DMS153 treated with DMSO at 0.1 percent for 48 hours (cell line): ENCODE measurements at regions not wholly inside any gene's neighbourhood (a gene's known extent, or its start where the extent isn't known, plus 50 kb on each side); places are given as distances from the start of the nearest gene placed in this dataset.
"Not testable (repeated sequence)": the region's sequence is repeated elsewhere in the genome, so short reads cannot be mapped to it uniquely, and the experiment has no call there.

Experiments
- DNase-seq: peaks from one replicate; lab custom pipeline; 2025; ENCODE audit not compliant: unreplicated experiment; lab: John Stamatoyannopoulos, UW

GRCh38 chr1:201719812-201720521, 109.0 kb upstream of the IPO9 start:
- peak; percentile 46 for DNase-seq

DNA sequence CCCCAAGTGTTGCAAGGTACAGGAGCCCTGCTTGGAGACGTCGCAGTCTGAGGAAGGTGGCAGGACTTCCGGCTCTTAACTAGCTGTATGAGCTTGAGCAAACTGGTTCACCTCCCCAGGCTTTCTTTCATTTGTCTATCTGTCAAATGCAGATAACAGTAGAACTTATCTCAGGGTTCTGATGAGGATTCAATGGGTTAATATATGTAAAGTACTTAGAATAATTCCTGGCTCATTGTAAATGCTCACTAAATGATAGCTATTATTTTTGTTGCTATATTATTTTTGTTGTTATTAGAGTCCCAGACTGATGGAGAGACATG, 108.5 kb upstream of the IPO9 start:
- DNase-seq, result no peak

DNA sequence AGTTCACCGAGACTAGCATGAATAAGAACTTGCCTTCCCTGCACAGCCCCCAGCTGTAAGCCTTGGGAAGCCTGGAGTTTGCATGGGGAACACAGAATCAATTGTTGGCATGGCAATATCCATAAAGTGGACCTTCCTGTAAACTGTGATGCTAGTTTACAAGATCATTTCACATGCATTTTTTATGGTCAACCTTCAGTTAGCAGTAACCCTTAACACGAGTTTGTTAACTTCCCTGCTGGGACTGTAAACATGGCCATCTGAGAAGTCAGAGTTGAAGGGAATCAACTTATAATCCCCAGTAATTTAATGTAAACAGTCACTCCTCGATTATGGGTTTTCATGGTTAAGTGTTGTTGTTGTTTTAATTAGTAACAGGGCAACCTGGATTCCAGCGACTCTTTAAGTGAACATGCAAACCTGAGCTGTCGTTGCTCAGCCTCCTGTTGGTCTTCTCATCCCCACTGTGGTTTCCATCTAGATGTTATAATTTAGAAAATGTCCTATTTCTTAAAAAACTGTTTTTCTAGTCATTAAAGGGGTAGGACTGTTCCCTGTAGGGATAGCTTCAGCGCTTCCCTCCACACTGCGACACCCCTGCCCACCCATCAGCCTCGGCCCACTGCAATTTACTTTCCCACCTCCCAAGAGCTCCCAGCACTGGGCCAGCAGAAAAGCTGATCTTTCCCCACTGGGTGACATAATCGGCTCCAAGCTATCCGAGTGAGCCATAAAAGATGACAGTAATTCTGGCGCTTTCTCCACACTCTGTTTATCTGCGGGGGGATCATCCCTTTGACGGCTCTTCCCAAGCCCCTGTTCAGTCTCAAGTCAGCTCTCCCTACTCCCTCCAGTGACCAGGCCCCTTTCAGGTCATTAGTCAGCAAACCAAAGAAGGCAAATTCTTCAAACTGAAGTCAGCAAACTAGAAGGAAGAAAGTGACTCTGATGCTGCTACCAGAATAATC, 107.6 kb upstream of the IPO9 start:
- no peak for DNase-seq

DNA sequence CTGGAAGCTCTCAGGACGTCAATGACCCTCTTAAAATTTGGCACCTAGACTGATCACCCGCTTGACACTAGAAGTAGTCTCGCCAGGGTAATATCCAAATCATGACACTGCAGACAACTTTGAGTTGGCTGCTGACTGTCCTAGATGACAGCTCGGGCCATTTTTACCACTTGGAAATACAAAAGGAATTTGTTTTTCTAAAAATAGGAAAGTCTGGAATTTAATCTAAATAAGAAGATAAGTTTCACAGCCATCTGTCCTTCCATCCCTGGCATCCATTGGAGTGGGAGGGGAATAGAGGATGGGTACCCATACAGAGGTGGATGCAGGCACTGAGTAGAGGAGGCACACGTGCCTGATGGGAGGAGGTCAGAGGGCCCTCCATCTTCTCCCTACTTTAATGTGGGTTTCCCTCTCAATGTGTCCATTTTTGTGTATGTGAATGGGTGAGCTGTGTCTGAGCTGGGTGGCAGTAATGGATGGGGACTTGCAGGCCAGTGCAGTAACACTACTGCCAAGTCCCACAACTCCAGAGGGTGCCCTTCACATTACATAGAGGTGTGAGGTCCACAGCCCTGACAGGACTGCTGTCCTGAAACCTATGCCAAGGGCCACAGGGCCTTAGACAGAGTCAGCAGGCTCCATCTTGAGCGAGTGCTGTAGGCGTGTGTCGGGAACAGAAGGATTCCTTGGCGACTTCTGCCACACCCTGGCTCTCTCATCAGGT, 104.8 kb upstream of the IPO9 start:
- DNase-seq, result no peak

- no peak for DNase-seq
These were observed 104.2 kb upstream of the IPO9 start for GRCh38 chr1:201724766-201725118.

DNA sequence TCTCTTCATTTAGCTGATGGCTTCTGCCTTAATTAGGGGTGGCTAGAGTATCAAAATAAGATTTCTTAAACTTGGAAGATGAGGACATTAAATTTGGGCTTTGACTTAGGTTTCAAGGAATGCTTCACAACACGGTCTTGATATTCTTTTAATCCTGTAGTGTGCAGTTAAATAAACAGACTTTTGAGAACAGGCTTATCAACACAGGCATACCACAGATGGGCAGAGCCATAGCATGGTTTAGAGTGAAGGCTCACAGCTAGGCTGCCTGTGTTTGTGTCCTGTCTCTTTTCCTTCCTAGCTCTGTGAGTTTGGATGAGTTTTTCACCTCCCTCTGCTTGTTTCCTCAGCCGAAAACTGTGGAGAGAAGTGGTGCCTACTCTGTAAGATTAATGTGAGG, 102.3 kb upstream of the IPO9 start:
- DNase-seq, result no peak

DNA sequence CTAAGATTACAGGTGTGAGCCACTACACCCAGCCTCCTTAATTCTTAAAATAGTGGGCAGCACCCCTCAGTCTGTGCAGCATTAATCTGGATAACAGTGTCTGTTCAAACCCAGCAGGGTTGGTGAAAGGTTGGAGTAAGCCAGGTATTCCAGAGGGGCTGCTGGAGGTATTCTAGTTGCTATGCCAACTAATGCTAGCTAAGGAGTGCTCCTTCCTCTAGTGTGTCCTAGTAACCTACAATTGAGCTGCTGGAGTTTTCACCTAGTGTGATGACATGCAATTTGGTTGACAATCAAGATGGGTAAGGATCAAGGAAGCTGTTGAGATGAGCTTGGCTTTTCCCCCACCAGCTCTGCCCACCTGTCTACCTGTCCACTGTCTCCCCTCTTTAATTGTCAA, 100.2 kb upstream of the IPO9 start:
- DNase-seq, result no peak

DNA sequence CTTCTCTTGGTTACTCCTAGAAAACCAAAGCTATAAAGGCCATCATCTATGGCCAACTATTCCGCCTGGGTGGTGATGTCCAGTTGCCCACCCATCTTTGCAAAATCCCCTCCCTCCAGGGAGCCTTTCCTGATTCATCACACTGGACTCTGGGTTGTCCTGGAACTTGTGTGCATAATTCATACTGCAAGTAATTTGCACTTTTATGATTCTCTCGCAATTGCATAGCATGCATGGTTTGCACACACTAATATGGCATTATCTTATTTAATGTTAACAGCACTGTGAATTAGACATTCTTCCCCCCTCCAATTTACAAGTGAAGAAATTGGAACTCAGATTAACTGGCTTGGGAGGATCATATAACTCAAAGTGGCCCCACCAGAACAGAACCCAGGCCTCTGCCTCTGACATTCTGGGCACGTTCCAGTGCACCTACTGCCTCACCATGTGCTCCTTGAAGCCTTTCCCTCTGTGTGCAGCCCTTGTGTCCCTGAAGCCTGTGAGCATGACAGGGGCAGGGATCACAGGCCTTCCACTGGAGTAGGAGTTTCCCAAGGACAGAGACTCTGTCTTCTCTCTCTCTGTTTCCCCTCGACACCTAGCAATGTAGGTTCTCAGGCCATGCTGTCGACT, 98.9 kb upstream of the IPO9 start:
- DNase-seq, result no peak

- DNase-seq, result no peak
These were observed 98.3 kb upstream of the IPO9 start for GRCh38 chr1:201730611-201731010.

GRCh38 chr1:201731142-201731541, 97.8 kb upstream of the IPO9 start:
- no peak for DNase-seq

- DNase-seq, result no peak
These were observed 97.4 kb upstream of the IPO9 start for GRCh38 chr1:201731592-201731991.

DNA sequence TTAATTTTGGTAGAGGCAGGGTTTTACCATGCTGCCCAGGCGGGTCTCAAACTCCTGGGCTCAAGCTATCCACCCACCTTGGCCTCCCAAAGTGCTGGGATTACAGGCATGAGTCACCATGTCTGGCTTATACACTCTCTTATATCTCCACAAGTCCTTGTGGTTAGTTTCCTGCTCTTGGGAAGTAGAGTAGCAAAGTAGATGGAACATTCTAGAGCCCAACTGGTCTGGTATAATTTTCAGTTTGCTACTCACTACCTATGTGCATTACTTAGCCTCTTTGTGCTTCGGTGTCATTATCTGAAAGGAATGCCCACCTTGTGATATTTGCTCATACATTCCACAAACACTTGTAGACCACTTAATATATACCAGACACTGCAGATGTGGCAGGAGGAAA, 96.6 kb upstream of the IPO9 start:
- DNase-seq, result no peak

DNA sequence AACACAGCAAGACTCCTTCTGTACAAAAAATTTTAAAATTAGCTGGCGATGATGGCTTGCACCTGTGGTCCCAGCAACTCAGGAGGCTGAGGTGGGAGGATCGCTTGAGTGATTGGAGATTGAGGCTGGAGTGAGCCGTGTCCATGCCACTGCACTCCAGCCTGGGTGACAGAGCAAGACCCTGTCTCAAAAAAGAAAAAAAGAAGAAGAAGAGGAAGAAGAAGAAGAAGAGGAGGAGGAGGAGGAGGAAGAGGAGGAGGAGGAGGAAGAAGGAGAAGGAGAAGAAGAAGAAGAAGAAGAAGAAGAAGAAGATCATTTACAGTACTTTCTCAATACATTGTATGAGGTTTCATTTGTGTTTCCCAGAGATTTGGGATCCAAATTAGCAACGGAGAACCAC, 94.7 kb upstream of the IPO9 start:
- DNase-seq, result not testable (repeated sequence)

- DNase-seq, result no peak
These were observed 94.2 kb upstream of the IPO9 start for GRCh38 chr1:201734786-201735185.

GRCh38 chr1:201736707-201737320, 92.1 kb upstream of the IPO9 start:
- no peak for DNase-seq

DNA sequence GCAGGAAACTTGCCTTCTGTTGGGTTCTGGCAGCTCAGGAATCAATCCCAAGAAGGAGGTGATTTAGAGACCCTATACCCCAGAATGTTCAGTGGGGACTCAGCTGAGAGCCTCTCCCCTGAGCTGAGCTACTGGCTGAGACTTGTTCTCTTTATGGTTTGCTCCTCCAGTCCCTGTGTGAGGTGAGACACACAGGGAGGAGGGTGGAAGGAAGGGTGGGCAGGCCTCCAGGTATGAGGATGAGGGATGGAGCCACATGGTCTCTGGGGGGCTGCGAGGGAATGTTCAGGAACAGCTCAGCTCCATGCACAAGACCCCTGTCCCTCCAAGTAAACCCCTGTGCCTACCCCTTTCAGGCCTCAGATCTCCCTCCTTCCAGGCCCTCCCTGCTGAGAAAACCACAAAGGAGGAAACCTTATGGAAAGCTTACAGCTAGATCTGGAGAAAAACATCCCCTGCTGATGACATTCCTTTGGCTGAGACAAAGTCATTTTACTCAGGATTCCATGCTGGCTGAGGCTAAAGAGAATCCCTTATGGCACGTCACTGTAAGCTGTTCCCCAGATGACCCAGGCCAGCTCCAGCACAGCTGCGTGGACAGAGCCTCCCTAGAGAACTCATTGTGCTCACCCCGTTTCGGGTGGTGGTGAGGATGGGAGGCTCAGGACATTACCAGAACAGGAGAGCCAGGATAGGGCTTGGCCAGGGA, 91.5 kb upstream of the IPO9 start:
- DNase-seq, result no peak

GRCh38 chr1:201739080-201739479, 89.9 kb upstream of the IPO9 start:
- no peak for DNase-seq

- peak; percentile 67 for DNase-seq
These were observed 89.4 kb upstream of the IPO9 start for GRCh38 chr1:201739492-201740085.

- DNase-seq, result no peak
These were observed 88.8 kb upstream of the IPO9 start for GRCh38 chr1:201740086-201740541.

DNA sequence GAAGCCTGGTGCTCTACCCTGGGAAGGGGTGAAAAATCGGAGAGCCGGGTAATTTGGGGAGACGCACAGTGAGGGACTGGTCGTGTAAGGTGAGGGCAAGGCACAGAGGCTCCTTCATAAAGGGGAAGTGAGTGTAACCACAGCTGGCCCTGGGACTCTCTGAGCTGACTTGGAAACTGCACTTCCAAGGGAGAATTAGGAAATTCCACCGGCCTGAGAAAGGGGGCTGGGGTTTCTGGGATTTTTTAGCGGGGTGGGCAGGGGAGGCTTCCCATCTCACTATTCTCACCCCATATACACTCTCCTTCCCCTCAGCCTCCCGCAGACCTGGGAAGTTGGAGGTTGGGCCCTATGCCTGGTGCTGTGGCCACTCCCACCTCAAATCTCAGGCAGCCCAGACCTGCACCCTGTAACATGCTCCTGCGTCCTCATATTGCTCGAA, 88.3 kb upstream of the IPO9 start:
- DNase-seq, result no peak
